OCI-LY1 (cell line): ENCODE measurements at regions not wholly inside any gene's neighbourhood (a gene's known extent, or its start where the extent isn't known, plus 50 kb on each side); places are given as distances from the start of the nearest gene placed in this dataset.

Experiments
- EZH2 ChIP-seq: fragments of 200-600 bp; sonication (generic), shearing (Covaris generic); IDR thresholded peaks from 2 replicates; pipeline ENCODE4 v1.8.0; 2017; ENCODE audit warnings: borderline replicate concordance, mixed run types, mild to moderate bottlenecking, antibody characterized with exemption, low read length, moderate library complexity, mixed read lengths
- TF ChIP-seq, protein P1 (sequence below): fragments of 200-600 bp; sonication (generic), shearing (Covaris generic); IDR thresholded peaks from 2 replicates; pipeline ENCODE4 v1.5.1; 2017; ENCODE audit warnings: mild to moderate bottlenecking, antibody characterized with exemption, low read length, moderate library complexity, mixed read lengths

DNA sequence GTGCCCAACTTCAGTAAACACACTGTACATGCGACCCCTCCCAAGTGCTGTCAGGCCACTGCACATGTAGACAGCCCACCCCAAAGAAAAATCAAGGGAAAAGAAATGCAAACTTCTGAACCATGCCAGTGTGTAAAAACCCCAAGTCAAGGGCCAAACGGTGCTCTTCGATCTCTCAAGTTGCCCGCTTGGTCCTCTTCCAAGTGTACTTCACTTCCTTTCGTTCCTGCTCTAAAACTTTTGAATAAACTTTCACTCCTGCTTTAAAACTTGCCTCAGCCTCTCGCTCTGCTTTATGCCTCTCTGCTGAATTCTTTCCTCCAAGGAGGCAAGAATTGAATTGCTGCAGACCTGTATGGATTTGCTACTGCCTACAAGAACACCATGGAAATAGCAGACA is 600.7 kb downstream of the KCTD12 start:
- TF ChIP-seq, protein P1, sequence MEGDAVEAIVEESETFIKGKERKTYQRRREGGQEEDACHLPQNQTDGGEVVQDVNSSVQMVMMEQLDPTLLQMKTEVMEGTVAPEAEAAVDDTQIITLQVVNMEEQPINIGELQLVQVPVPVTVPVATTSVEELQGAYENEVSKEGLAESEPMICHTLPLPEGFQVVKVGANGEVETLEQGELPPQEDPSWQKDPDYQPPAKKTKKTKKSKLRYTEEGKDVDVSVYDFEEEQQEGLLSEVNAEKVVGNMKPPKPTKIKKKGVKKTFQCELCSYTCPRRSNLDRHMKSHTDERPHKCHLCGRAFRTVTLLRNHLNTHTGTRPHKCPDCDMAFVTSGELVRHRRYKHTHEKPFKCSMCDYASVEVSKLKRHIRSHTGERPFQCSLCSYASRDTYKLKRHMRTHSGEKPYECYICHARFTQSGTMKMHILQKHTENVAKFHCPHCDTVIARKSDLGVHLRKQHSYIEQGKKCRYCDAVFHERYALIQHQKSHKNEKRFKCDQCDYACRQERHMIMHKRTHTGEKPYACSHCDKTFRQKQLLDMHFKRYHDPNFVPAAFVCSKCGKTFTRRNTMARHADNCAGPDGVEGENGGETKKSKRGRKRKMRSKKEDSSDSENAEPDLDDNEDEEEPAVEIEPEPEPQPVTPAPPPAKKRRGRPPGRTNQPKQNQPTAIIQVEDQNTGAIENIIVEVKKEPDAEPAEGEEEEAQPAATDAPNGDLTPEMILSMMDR = no peak
- no peak for TF ChIP-seq EZH2
